Chondrocyte (in vitro differentiated cells): ENCODE measurements at regions not wholly inside any gene's neighbourhood (a gene's known extent, or its start where the extent isn't known, plus 50 kb on each side); places are given as distances from the start of the nearest gene placed in this dataset.

ENCODE experiments used
- DNase-seq: peaks from one replicate; pipeline ENCODE4 v3.0.0; 2021; ENCODE audit warnings: mixed read lengths, low spot score
- H3K27ac Mint-ChIP-seq: one replicate; pipeline ENCODE4 v1.8.0; 2021; ENCODE audit warnings: mild to moderate bottlenecking, moderate library complexity, mixed read lengths; ENCODE audit not compliant: unreplicated experiment
- H3K27me3 Mint-ChIP-seq: 2 replicates; pipeline ENCODE4 v1.8.0; 2021; ENCODE audit warnings: low read depth, mixed read lengths
- H3K36me3 Mint-ChIP-seq: 2 replicates; pipeline ENCODE4 v1.8.0; 2021; ENCODE audit warnings: low read depth, mixed read lengths
- H3K4me1 Mint-ChIP-seq: 2 replicates; pipeline ENCODE4 v1.8.0; 2021; ENCODE audit warnings: low read depth, mild to moderate bottlenecking, mixed read lengths
- H3K4me3 Mint-ChIP-seq: one replicate; pipeline ENCODE4 v1.8.0; 2021; ENCODE audit warnings: mild to moderate bottlenecking, moderate library complexity, mixed read lengths; ENCODE audit not compliant: unreplicated experiment
- H3K9me3 Mint-ChIP-seq: 2 replicates; pipeline ENCODE4 v1.8.0; 2021; ENCODE audit warnings: low read depth, mixed read lengths
- CTCF ChIP-seq: fragments of 200-600 bp; sonication (generic); IDR thresholded peaks from 2 replicates; pipeline ENCODE4 v1.5.0; 2021; ENCODE audit warnings: antibody characterized with exemption, mild to moderate bottlenecking, moderate library complexity

GRCh38 chr12:67147447-67147846 lies 121.7 kb upstream of the CAND1 start:
- Mint-ChIP-seq H3K27ac (no peak overlapping the region), H3K27me3 (peaks cover under 1% of the 10 kb centered on the region), H3K4me1 (no peaks in the 10 kb centered on the region), H3K36me3 (no peaks in the 10 kb centered on the region), H3K9me3 (no peaks in the 10 kb centered on the region), H3K4me3 (no peak overlapping the region)
- TF ChIP-seq CTCF: no peak
- DNase-seq: no peak

GRCh38 chr12:67148265-67148664 lies 120.9 kb upstream of the CAND1 start:
- Mint-ChIP-seq H3K27me3 (no peaks in the 10 kb centered on the region), H3K36me3 (no peaks in the 10 kb centered on the region), H3K4me1 (no peaks in the 10 kb centered on the region), H3K4me3 (no peak overlapping the region), H3K27ac (no peak overlapping the region), H3K9me3 (no peaks in the 10 kb centered on the region)
- no peak for TF ChIP-seq CTCF
- no peak for DNase-seq

GRCh38 chr12:67151886-67152285 lies 117.3 kb upstream of the CAND1 start:
- Mint-ChIP-seq H3K36me3 (no peaks in the 10 kb centered on the region), H3K4me3 (no peak overlapping the region), H3K4me1 (no peaks in the 10 kb centered on the region), H3K27ac (no peak overlapping the region), H3K27me3 (peaks cover 2% of the 10 kb centered on the region), H3K9me3 (no peaks in the 10 kb centered on the region)
- no peak for DNase-seq
- no peak for TF ChIP-seq CTCF

GRCh38 chr12:67152451-67152850 lies 116.7 kb upstream of the CAND1 start:
- Mint-ChIP-seq H3K4me3 (no peak overlapping the region), H3K27ac (no peak overlapping the region), H3K36me3 (no peaks in the 10 kb centered on the region), H3K4me1 (no peaks in the 10 kb centered on the region), H3K9me3 (no peaks in the 10 kb centered on the region), H3K27me3 (peaks cover 2% of the 10 kb centered on the region)
- no peak for TF ChIP-seq CTCF
- DNase-seq: no peak

GRCh38 chr12:67154901-67155300 lies 114.3 kb upstream of the CAND1 start:
- H3K4me3 Mint-ChIP-seq: no peak overlapping the region
- DNase-seq: no peak
- H3K9me3 Mint-ChIP-seq: no peaks in the 10 kb centered on the region
- H3K4me1 Mint-ChIP-seq: no peaks in the 10 kb centered on the region
- H3K27ac Mint-ChIP-seq: no peak overlapping the region
- TF ChIP-seq CTCF: no peak
- H3K36me3 Mint-ChIP-seq: no peaks in the 10 kb centered on the region
- H3K27me3 Mint-ChIP-seq: peaks cover 13% of the 10 kb centered on the region
